K562 (cell line): ENCODE measurements at regions not wholly inside any gene's neighbourhood (a gene's known extent, or its start where the extent isn't known, plus 50 kb on each side); places are given as distances from the start of the nearest gene placed in this dataset.

ENCODE experiments used
- C11orf30 ChIP-seq: fragments of 450-650 bp; IDR thresholded peaks from 2 replicates; pipeline ENCODE4 v1.6.1; 2016; ENCODE audit warnings: low read depth, mild to moderate bottlenecking
- DACH1 ChIP-seq: fragments of 450-650 bp; IDR thresholded peaks from 2 replicates; pipeline ENCODE4 v1.6.1; 2018; ENCODE audit not compliant: partially characterized antibody
- EGR1 ChIP-seq: fragments of 450-650 bp; conservative IDR thresholded peaks from 2 replicates; pipeline ENCODE4 v1.6.1; 2017; ENCODE audit warnings: mild to moderate bottlenecking
- ETV6 ChIP-seq, 3 experiments: fragments of 150-350 bp in 1 of 3; sonication (generic) in 1 of 3; formaldehyde crosslinking in 1 of 3; IDR thresholded peaks; 2 replicates each; pipeline versions ENCODE4 v1.6.1 to v1.8.0; 2014 to 2022; ENCODE audit warnings: borderline replicate concordance in 2 of 3, low read depth in 2 of 3, antibody characterized with exemption in 1 of 3, low read length in 1 of 3, mild to moderate bottlenecking in 1 of 3, missing genetic modification reagents in 1 of 3
- HEY1 ChIP-seq: fragments of 250-450 bp; sonication (Bioruptor Pico); IDR thresholded peaks from 2 replicates; pipeline ENCODE4 v1.5.0; 2020; ENCODE audit warnings: mild to moderate bottlenecking, moderate library complexity, borderline replicate concordance
- KDM5B ChIP-seq: fragments of 200-600 bp; sonication (generic); IDR thresholded peaks from 2 replicates; pipeline ENCODE4 v1.6.1; 2012; ENCODE audit warnings: low read depth, mild to moderate bottlenecking, moderate library complexity, low read length, control low read depth, inconsistent platforms; ENCODE audit not compliant: insufficient replicate concordance
- KHSRP ChIP-seq: fragments of 450-650 bp; IDR thresholded peaks from 2 replicates; pipeline ENCODE4 v1.6.1; 2017
- KLF13 ChIP-seq: fragments of 450-650 bp; IDR thresholded peaks from 2 replicates; pipeline ENCODE4 v1.6.1; 2016; ENCODE audit warnings: missing genetic modification characterization, low read depth, mild to moderate bottlenecking, missing compliant biosample characterization, moderate library complexity, borderline replicate concordance
- NEUROD1 ChIP-seq: fragments of 150-350 bp; IDR thresholded peaks from 2 replicates; pipeline ENCODE4 v1.6.1; 2014; ENCODE audit warnings: borderline replicate concordance, low read length, low read depth; ENCODE audit not compliant: partially characterized antibody
- PTBP1 ChIP-seq: fragments of 200-400 bp; formaldehyde crosslinking; IDR thresholded peaks from 2 replicates; pipeline ENCODE4 v1.6.1; 2017; ENCODE audit warnings: low read depth, low read length
- PYGO2 ChIP-seq: fragments of 450-650 bp; IDR thresholded peaks from 2 replicates; pipeline ENCODE4 v1.6.1; 2016; ENCODE audit warnings: mild to moderate bottlenecking, missing genetic modification characterization, moderate library complexity, missing compliant biosample characterization
- RCOR1 ChIP-seq, 2 experiments: IDR thresholded peaks; 2 replicates each; pipeline ENCODE4 v1.6.1; 2012; ENCODE audit warnings: low read depth in 2 of 2, low read length in 2 of 2, borderline replicate concordance in 1 of 2, improper control_type of control experiment in 1 of 2
- TRIM24 ChIP-seq, 2 experiments: fragments of 450-650 bp; IDR thresholded peaks; 2 replicates each; pipeline ENCODE4 v1.6.1; 2016
- XRCC3 ChIP-seq: fragments of 450-650 bp; IDR thresholded peaks from 2 replicates; pipeline ENCODE4 v1.6.1; 2017; ENCODE audit warnings: mild to moderate bottlenecking, moderate library complexity
- ZFP36 ChIP-seq: fragments of 150-350 bp; IDR thresholded peaks from 2 replicates; pipeline ENCODE4 v1.6.1; 2018; ENCODE audit warnings: low read length, low read depth; ENCODE audit not compliant: partially characterized antibody
- ZNF224 ChIP-seq: sonication (generic); formaldehyde crosslinking; IDR thresholded peaks from 2 replicates; pipeline ENCODE4 v1.8.0; 2022; ENCODE audit warnings: mild to moderate bottlenecking, missing genetic modification reagents
- ZNF551 ChIP-seq: fragments of 250-450 bp; sonication (Bioruptor Pico); IDR thresholded peaks from 2 replicates; pipeline ENCODE4 v1.5.0; 2021; ENCODE audit warnings: mild to moderate bottlenecking, moderate library complexity
- TF ChIP-seq, protein P1 (sequence below): sonication (generic); IDR thresholded peaks from 2 replicates; pipeline ENCODE4 v1.6.1; 2016
- TF ChIP-seq, protein P2 (sequence below): fragments of 250-450 bp; sonication (Bioruptor Pico); IDR thresholded peaks from 2 replicates; pipeline ENCODE4 v1.8.0; 2022; ENCODE audit warnings: moderate library complexity, mild to moderate bottlenecking, inconsistent platforms
- TF ChIP-seq, protein P3 (sequence below): fragments of 450-650 bp; formaldehyde crosslinking; IDR thresholded peaks from 2 replicates; pipeline ENCODE4 v1.4.0; 2020; ENCODE audit warnings: mild to moderate bottlenecking, mixed read lengths
- TF ChIP-seq, protein P4 (sequence below): sonication (generic); formaldehyde crosslinking; IDR thresholded peaks from 2 replicates; pipeline ENCODE4 v1.8.1; 2022; ENCODE audit warnings: missing genetic modification reagents
- TF ChIP-seq, protein P5 (sequence below): sonication (generic); formaldehyde crosslinking; IDR thresholded peaks from 2 replicates; pipeline ENCODE4 v1.8.0; 2022; ENCODE audit warnings: mild to moderate bottlenecking, missing genetic modification reagents

DNA sequence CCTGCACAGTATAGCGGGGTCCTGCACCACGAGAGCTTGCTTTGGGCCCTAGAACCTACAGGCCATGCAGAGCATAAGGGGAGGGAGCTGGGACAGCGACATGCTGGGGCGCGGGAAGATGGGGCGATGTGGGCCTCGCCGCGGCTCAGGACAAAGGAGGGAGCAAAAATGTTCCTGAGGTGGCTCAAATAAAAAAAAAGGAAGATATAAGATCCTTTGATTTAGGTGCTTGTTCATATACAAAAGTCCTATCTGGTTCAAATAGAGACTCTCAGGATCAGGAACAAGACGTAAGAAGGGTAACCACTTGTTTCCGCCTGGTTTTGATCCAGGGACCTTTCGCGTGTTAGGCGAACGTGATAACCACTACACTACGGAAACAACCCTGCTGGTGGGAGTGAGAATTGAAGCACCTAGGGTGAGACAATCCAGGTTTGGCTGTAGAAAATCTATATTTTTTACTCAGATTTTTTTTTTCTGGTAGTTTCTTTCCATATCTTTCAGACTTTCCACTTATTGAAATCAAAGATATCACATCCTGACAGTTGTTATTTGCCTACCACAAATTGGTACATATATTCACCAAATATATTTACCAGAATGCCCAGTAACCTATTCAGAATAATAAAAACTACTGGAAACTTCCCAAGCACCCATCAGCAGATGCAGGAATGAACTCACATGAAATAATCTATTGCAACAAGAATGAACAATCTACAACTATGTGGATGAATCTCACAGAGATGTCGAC, 177.9 kb upstream of the ZNF184 start (continued):
- TF ChIP-seq TRIM24 (IDR thresholded peaks at IDR 0.05) = peak in 1 of 2 experiments; percentile 63; a peak in 2 of 4 replicates
- TF ChIP-seq, protein P1, sequence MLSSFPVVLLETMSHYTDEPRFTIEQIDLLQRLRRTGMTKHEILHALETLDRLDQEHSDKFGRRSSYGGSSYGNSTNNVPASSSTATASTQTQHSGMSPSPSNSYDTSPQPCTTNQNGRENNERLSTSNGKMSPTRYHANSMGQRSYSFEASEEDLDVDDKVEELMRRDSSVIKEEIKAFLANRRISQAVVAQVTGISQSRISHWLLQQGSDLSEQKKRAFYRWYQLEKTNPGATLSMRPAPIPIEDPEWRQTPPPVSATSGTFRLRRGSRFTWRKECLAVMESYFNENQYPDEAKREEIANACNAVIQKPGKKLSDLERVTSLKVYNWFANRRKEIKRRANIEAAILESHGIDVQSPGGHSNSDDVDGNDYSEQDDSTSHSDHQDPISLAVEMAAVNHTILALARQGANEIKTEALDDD = peak; percentile 85
- TF ChIP-seq DACH1 = no peak
- no peak for TF ChIP-seq C11orf30
- TF ChIP-seq KDM5B = no peak
- no peak for TF ChIP-seq HEY1 (CRISPR knock-in tag)
- TF ChIP-seq, protein P2, sequence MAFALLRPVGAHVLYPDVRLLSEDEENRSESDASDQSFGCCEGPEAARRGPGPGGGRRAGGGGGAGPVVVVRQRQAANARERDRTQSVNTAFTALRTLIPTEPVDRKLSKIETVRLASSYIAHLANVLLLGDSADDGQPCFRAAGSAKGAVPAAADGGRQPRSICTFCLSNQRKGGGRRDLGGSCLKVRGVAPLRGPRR = no peak
- TF ChIP-seq XRCC3 = 0 out of 2 replicates have a peak, but pooled peaks have one; percentile 13
- TF ChIP-seq, protein P3, sequence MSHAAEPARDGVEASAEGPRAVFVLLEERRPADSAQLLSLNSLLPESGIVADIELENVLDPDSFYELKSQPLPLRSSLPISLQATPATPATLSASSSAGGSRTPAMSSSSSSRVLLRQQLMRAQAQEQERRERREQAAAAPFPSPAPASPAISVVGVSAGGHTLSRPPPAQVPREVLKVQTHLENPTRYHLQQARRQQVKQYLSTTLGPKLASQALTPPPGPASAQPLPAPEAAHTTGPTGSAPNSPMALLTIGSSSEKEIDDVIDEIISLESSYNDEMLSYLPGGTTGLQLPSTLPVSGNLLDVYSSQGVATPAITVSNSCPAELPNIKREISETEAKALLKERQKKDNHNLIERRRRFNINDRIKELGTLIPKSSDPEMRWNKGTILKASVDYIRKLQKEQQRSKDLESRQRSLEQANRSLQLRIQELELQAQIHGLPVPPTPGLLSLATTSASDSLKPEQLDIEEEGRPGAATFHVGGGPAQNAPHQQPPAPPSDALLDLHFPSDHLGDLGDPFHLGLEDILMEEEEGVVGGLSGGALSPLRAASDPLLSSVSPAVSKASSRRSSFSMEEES (CRISPR knock-in tag) = no peak
- TF ChIP-seq, protein P4, sequence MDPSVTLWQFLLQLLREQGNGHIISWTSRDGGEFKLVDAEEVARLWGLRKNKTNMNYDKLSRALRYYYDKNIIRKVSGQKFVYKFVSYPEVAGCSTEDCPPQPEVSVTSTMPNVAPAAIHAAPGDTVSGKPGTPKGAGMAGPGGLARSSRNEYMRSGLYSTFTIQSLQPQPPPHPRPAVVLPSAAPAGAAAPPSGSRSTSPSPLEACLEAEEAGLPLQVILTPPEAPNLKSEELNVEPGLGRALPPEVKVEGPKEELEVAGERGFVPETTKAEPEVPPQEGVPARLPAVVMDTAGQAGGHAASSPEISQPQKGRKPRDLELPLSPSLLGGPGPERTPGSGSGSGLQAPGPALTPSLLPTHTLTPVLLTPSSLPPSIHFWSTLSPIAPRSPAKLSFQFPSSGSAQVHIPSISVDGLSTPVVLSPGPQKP (CRISPR knock-in tag) = no peak
- no peak for TF ChIP-seq KHSRP
- no peak for TF ChIP-seq NEUROD1
- no peak for TF ChIP-seq ZFP36
- TF ChIP-seq RCOR1 (IDR thresholded peaks at IDR 0.05; ENCODE audit: borderline replicate concordance in 1 of 2, low read depth in 2 of 2, low read length in 2 of 2) = peak in 1 of 2 experiments; percentile 83; a peak in 1 of 4 replicates
- no peak for TF ChIP-seq ZNF224 (CRISPR knock-in tag)
- TF ChIP-seq ETV6 (IDR thresholded peaks at IDR 0.05; ENCODE audit: borderline replicate concordance in 1 of 2, low read depth in 2 of 2, low read length in 1 of 2) = no peak
- TF ChIP-seq ETV6 (CRISPR knock-in tag; IDR thresholded peaks at IDR 0.05; ENCODE audit: borderline replicate concordance) = no peak
- TF ChIP-seq, protein P5, sequence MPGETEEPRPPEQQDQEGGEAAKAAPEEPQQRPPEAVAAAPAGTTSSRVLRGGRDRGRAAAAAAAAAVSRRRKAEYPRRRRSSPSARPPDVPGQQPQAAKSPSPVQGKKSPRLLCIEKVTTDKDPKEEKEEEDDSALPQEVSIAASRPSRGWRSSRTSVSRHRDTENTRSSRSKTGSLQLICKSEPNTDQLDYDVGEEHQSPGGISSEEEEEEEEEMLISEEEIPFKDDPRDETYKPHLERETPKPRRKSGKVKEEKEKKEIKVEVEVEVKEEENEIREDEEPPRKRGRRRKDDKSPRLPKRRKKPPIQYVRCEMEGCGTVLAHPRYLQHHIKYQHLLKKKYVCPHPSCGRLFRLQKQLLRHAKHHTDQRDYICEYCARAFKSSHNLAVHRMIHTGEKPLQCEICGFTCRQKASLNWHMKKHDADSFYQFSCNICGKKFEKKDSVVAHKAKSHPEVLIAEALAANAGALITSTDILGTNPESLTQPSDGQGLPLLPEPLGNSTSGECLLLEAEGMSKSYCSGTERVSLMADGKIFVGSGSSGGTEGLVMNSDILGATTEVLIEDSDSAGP (CRISPR knock-in tag) = no peak
- TF ChIP-seq PTBP1 = no peak
- no peak for TF ChIP-seq ZNF551 (CRISPR knock-in tag)
- 0 out of 2 replicates have a peak, but pooled peaks have one; percentile 43 for TF ChIP-seq KLF13 (tag)
- peak; percentile 33 for TF ChIP-seq EGR1
- TF ChIP-seq PYGO2 (tag) = no peak
